ENCODE measurements at regions not wholly inside any gene's neighbourhood (a gene's known extent, or its start where the extent isn't known, plus 50 kb on each side); places are given as distances from the start of the nearest gene placed in this dataset.

- H3K4me3 ChIP-seq (ENCODE audit: low read depth, low read length), result no peak overlapping the region
- TF ChIP-seq, protein P1, sequence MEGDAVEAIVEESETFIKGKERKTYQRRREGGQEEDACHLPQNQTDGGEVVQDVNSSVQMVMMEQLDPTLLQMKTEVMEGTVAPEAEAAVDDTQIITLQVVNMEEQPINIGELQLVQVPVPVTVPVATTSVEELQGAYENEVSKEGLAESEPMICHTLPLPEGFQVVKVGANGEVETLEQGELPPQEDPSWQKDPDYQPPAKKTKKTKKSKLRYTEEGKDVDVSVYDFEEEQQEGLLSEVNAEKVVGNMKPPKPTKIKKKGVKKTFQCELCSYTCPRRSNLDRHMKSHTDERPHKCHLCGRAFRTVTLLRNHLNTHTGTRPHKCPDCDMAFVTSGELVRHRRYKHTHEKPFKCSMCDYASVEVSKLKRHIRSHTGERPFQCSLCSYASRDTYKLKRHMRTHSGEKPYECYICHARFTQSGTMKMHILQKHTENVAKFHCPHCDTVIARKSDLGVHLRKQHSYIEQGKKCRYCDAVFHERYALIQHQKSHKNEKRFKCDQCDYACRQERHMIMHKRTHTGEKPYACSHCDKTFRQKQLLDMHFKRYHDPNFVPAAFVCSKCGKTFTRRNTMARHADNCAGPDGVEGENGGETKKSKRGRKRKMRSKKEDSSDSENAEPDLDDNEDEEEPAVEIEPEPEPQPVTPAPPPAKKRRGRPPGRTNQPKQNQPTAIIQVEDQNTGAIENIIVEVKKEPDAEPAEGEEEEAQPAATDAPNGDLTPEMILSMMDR (IDR thresholded peaks at IDR 0.05; ENCODE audit: low read depth, low read length), result no peak
Measured at GRCh38 chr7:131949659-131950058, 393.2 kb upstream of the PODXL start.

- H3K4me3 ChIP-seq (ENCODE audit: low read depth, low read length), result no peak overlapping the region
- TF ChIP-seq, protein P1 (IDR thresholded peaks at IDR 0.05; ENCODE audit: low read depth, low read length), result no peak
Measured at GRCh38 chr7:131948434-131949053, 392.1 kb upstream of the PODXL start.

GRCh38 chr7:131947661-131948060 lies 391.2 kb upstream of the PODXL start:
- H3K4me3 ChIP-seq (ENCODE audit: low read depth, low read length), result no peak overlapping the region
- TF ChIP-seq, protein P1 (IDR thresholded peaks at IDR 0.05; ENCODE audit: low read depth, low read length), result no peak

DNA sequence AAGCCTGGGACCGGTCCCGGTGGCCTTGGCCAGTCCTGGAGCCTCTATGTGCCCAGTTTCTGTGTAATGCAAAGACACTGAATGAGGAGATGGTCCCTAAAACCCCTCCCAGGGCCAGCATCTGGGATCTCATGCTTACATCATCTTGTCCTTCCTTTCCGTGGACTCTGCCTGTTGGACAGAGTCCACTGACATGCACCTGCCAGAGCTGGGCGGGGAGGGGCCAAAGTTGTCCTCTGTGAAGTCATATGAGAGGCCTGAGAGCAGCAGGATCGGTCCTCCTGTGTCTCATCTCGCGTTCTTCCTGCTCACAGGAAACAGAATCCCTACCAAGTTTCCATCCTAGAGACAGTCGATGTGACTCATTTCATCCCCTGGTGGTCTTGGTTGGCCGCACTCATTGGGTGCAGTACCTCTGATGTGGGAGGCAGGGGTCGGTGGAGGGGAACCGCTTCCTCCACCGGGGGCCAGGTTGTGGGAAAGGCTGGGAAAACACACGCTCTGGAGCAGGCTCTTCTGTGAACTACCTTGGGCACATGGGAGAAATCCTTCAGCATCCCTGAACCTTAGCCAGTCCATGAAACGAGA lies 389.6 kb upstream of the PODXL start:
- TF ChIP-seq, protein P1 (IDR thresholded peaks at IDR 0.05; ENCODE audit: low read depth, low read length), result no peak
- no peak overlapping the region for H3K4me3 ChIP-seq (ENCODE audit: low read depth, low read length)

DNA sequence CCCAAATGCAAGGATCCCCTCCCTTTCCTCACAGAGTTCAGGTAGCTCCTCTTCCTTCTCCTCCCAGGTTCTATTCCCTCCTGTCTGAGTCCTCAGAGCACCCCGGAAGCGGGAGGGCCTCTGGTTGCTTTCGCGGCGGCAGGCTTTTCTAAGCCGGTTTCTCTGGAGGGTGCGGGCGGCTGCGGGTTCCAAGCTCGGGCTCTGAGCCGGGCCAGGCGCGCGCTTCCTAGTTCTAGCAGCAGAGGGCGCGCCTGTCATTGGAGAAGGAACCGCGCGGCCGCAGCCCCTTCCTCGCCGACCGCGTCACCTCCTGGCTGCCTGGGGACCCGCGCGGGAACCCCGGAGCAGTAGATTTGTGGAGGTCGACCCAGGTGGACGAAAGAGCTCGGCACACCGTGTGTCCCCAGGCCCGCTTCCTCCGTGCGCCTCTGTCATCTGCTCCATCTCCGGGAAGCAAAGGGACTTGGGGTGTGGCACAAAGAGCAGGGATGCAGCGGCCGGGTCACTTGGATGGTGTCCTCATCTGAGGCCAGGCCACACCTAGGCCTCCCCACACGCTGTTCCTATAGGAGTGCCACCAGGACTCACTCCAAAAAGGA lies 389.0 kb upstream of the PODXL start:
- TF ChIP-seq, protein P1 (IDR thresholded peaks at IDR 0.05; ENCODE audit: low read depth, low read length), result peak; percentile 86
- no peak overlapping the region for H3K4me3 ChIP-seq (ENCODE audit: low read depth, low read length)

- TF ChIP-seq, protein P1 (IDR thresholded peaks at IDR 0.05; ENCODE audit: low read depth, low read length), result no peak
- no peak overlapping the region for H3K4me3 ChIP-seq (ENCODE audit: low read depth, low read length)
Measured at GRCh38 chr7:131944556-131945069, 388.2 kb upstream of the PODXL start.

DNA sequence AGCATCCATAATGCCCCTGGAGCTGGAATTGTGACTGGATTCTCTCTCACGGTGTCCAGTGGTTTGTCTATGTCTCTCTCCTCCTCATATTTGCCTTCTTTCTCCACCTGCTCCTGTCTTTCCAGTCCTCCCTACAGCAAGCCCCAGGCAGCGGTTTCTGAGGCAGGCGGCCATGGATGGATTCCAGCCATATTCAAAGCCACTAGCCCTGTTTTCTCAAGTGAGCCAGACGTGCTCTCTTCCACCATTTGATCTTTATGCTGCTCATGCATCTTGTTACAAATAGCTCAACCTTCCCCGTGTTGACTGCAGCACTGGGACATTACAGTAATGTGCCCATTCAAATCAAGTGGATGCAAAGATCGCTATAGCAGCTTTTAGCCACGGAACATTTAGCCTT lies 387.2 kb upstream of the PODXL start:
- no peak overlapping the region for H3K4me3 ChIP-seq (ENCODE audit: low read depth, low read length)
- TF ChIP-seq, protein P1 (IDR thresholded peaks at IDR 0.05; ENCODE audit: low read depth, low read length), result no peak
